ENCODE measurements at regions not wholly inside any gene's neighbourhood (a gene's known extent, or its start where the extent isn't known, plus 50 kb on each side); places are given as distances from the start of the nearest gene placed in this dataset.
A peak's percentile ranks its signal among the peaks of the same experiment; 100 is the strongest.

GRCh38 chr2:223688094-223688835 is 86.1 kb upstream of the SCG2 start:
- DNase-seq (ENCODE audit: low read depth), result no peak
- H3K4me3 ChIP-seq (ENCODE audit: low read length), result no peak overlapping the region
- TF ChIP-seq CTCF (IDR thresholded peaks at IDR 0.05; ENCODE audit: insufficient read depth, low read depth, low read length, missing control alignments), result no peak

- DNase-seq (ENCODE audit: low read depth), result no peak
- TF ChIP-seq CTCF (IDR thresholded peaks at IDR 0.05; ENCODE audit: insufficient read depth, low read depth, low read length, missing control alignments), result no peak
- H3K4me3 ChIP-seq (ENCODE audit: low read length), result no peak overlapping the region
Measured at GRCh38 chr2:223681125-223681524, 79.0 kb upstream of the SCG2 start.

GRCh38 chr2:223674998-223675609 is 72.9 kb upstream of the SCG2 start:
- H3K4me3 ChIP-seq (ENCODE audit: low read length), result no peak overlapping the region
- TF ChIP-seq CTCF (IDR thresholded peaks at IDR 0.05; ENCODE audit: insufficient read depth, low read depth, low read length, missing control alignments), result peak; percentile 81
- peak; percentile 51 for DNase-seq (ENCODE audit: low read depth)

GRCh38 chr2:223669453-223670225 is 67.5 kb upstream of the SCG2 start:
- H3K4me3 ChIP-seq (ENCODE audit: low read length), result no peak overlapping the region
- no peak for DNase-seq (ENCODE audit: low read depth)
- no peak for TF ChIP-seq CTCF (IDR thresholded peaks at IDR 0.05; ENCODE audit: insufficient read depth, low read depth, low read length, missing control alignments)

- no peak for TF ChIP-seq CTCF (IDR thresholded peaks at IDR 0.05; ENCODE audit: insufficient read depth, low read depth, low read length, missing control alignments)
- H3K4me3 ChIP-seq (ENCODE audit: low read length), result no peak overlapping the region
- no peak for DNase-seq (ENCODE audit: low read depth)
Measured at GRCh38 chr2:223668302-223668998, 66.3 kb upstream of the SCG2 start.

- DNase-seq (ENCODE audit: low read depth), result no peak
- no peak for TF ChIP-seq CTCF (IDR thresholded peaks at IDR 0.05; ENCODE audit: insufficient read depth, low read depth, low read length, missing control alignments)
- no peak overlapping the region for H3K4me3 ChIP-seq (ENCODE audit: low read length)
Measured at GRCh38 chr2:223654384-223654915, 52.3 kb upstream of the SCG2 start.

All from epithelial cell of esophagus (primary cell).